ENCODE measurements at regions not wholly inside any gene's neighbourhood (a gene's known extent, or its start where the extent isn't known, plus 50 kb on each side); places are given as distances from the start of the nearest gene placed in this dataset.

GRCh38 chrX:73944563-73944908 lies 92.0 kb upstream of the XIST start:
- TF ChIP-seq CTCF (IDR thresholded peaks at IDR 0.05) (no peak), POLR2A (IDR thresholded peaks at IDR 0.05) (no peak)

Data from testis (tissue), 2 donors.